ENCODE measurements at regions not wholly inside any gene's neighbourhood (a gene's known extent, or its start where the extent isn't known, plus 50 kb on each side); places are given as distances from the start of the nearest gene placed in this dataset.

GRCh38 chr2:154588838-154589237, 109.7 kb upstream of the KCNJ3 start:
- TF ChIP-seq EZH2phosphoT487 (IDR thresholded peaks at IDR 0.05; ENCODE audit: borderline replicate concordance) (no peak), CTCF (conservative IDR thresholded peaks at IDR 0.05; ENCODE audit: low read length) (no peak)
- Histone ChIP-seq H3K36me3 (ENCODE audit: insufficient read depth, low read length) (no peaks in the 10 kb centered on the region), H3K4me3 (ENCODE audit: low read length, poor library complexity, severe bottlenecking) (no peak overlapping the region), H3K79me2 (ENCODE audit: insufficient read depth, low read length) (no peaks in the 10 kb centered on the region), H3F3A (ENCODE audit: low read depth) (no peaks in the 10 kb centered on the region), H2AFZ (ENCODE audit: low read length) (no peak overlapping the region), H3K27me3 (ENCODE audit: insufficient read depth, low read length, poor library complexity, severe bottlenecking) (no peaks in the 10 kb centered on the region), H3K9me3 (ENCODE audit: insufficient read depth, low read depth, low read length) (no peaks in the 10 kb centered on the region), H3K4me1 (ENCODE audit: insufficient read depth, low read length, poor library complexity, severe bottlenecking) (no peaks in the 10 kb centered on the region), H3K9ac (ENCODE audit: low read depth, low read length, poor library complexity, severe bottlenecking) (no peak overlapping the region), H3K4me2 (ENCODE audit: low read depth, low read length, poor library complexity, severe bottlenecking) (no peak overlapping the region), H4K20me1 (ENCODE audit: insufficient read depth, low read length, poor library complexity, severe bottlenecking) (no peaks in the 10 kb centered on the region), H3K9me2 (replicated peaks; ENCODE audit: low read depth, low read length) (no peaks in the 10 kb centered on the region)

- no peaks in the 10 kb centered on the region for H3K36me3 ChIP-seq (ENCODE audit: insufficient read depth, low read length)
- TF ChIP-seq EZH2phosphoT487 (IDR thresholded peaks at IDR 0.05; ENCODE audit: borderline replicate concordance), result no peak
- TF ChIP-seq CTCF (conservative IDR thresholded peaks at IDR 0.05; ENCODE audit: low read length), result no peak
- H3K79me2 ChIP-seq (ENCODE audit: insufficient read depth, low read length), result no peaks in the 10 kb centered on the region
Measured at GRCh38 chr2:154589514-154589913, 109.0 kb upstream of the KCNJ3 start.

GRCh38 chr2:154591294-154591820, 107.1 kb upstream of the KCNJ3 start:
- Histone ChIP-seq H3F3A (ENCODE audit: low read depth) (no peaks in the 10 kb centered on the region), H3K4me1 (ENCODE audit: insufficient read depth, low read length, poor library complexity, severe bottlenecking) (no peaks in the 10 kb centered on the region), H3K36me3 (ENCODE audit: insufficient read depth, low read length) (no peaks in the 10 kb centered on the region), H2AFZ (ENCODE audit: low read length) (peak overlapping the region; percentile 68; the same call in 1 of the 2 replicates), H3K4me2 (ENCODE audit: low read depth, low read length, poor library complexity, severe bottlenecking) (no peak overlapping the region), H3K9ac (ENCODE audit: low read depth, low read length, poor library complexity, severe bottlenecking) (no peak overlapping the region), H3K9me3 (ENCODE audit: insufficient read depth, low read depth, low read length) (no peaks in the 10 kb centered on the region), H3K4me3 (ENCODE audit: low read length, poor library complexity, severe bottlenecking) (no peak overlapping the region), H4K20me1 (ENCODE audit: insufficient read depth, low read length, poor library complexity, severe bottlenecking) (no peaks in the 10 kb centered on the region), H3K79me2 (ENCODE audit: insufficient read depth, low read length) (no peaks in the 10 kb centered on the region), H3K9me2 (replicated peaks; ENCODE audit: low read depth, low read length) (no peaks in the 10 kb centered on the region), H3K27me3 (ENCODE audit: insufficient read depth, low read length, poor library complexity, severe bottlenecking) (no peaks in the 10 kb centered on the region)
- no peak for TF ChIP-seq CTCF (conservative IDR thresholded peaks at IDR 0.05; ENCODE audit: low read length)
- TF ChIP-seq EZH2phosphoT487 (IDR thresholded peaks at IDR 0.05; ENCODE audit: borderline replicate concordance), result no peak

More at GRCh38 chr2:154589514-154589913, 109.0 kb upstream of the KCNJ3 start:
- Histone ChIP-seq H3F3A (ENCODE audit: low read depth) (no peaks in the 10 kb centered on the region), H3K9me3 (ENCODE audit: insufficient read depth, low read depth, low read length) (no peaks in the 10 kb centered on the region), H4K20me1 (ENCODE audit: insufficient read depth, low read length, poor library complexity, severe bottlenecking) (no peaks in the 10 kb centered on the region), H3K9me2 (replicated peaks; ENCODE audit: low read depth, low read length) (no peaks in the 10 kb centered on the region), H3K27me3 (ENCODE audit: insufficient read depth, low read length, poor library complexity, severe bottlenecking) (no peaks in the 10 kb centered on the region), H3K4me3 (ENCODE audit: low read length, poor library complexity, severe bottlenecking) (no peak overlapping the region), H2AFZ (ENCODE audit: low read length) (no peak overlapping the region), H3K4me2 (ENCODE audit: low read depth, low read length, poor library complexity, severe bottlenecking) (no peak overlapping the region), H3K9ac (ENCODE audit: low read depth, low read length, poor library complexity, severe bottlenecking) (no peak overlapping the region), H3K4me1 (ENCODE audit: insufficient read depth, low read length, poor library complexity, severe bottlenecking) (no peaks in the 10 kb centered on the region)

Measured in Loucy (cell line).